ENCODE measurements at regions not wholly inside any gene's neighbourhood (a gene's known extent, or its start where the extent isn't known, plus 50 kb on each side); places are given as distances from the start of the nearest gene placed in this dataset.

GRCh38 chr1:30596470-30596869, 126.9 kb downstream of the MATN1 start:
- Histone ChIP-seq H3K9me3 (ENCODE audit: insufficient read depth, low read depth, low read length) (no peaks in the 10 kb centered on the region), H3K27ac (ENCODE audit: low read depth, low read length) (no peak overlapping the region), H3K4me2 (ENCODE audit: low read length) (no peak overlapping the region), H3K79me2 (ENCODE audit: insufficient read depth, low read length) (no peaks in the 10 kb centered on the region), H3K36me3 (ENCODE audit: insufficient read depth, low read length) (no peaks in the 10 kb centered on the region), H3K4me1 (ENCODE audit: insufficient read depth, low read length) (no peaks in the 10 kb centered on the region), H3K27me3 (ENCODE audit: insufficient read depth, low read length) (peaks cover 2% of the 10 kb centered on the region), H3K9ac (ENCODE audit: low read length) (no peak overlapping the region), H3K4me3 (ENCODE audit: insufficient read depth, low read depth, low read length) (no peak overlapping the region), H2AFZ (ENCODE audit: low read depth, low read length) (no peak overlapping the region), H4K20me1 (ENCODE audit: insufficient read depth, low read length) (no peaks in the 10 kb centered on the region)
- no peaks in the 10 kb centered on the region for H3K4me1 Mint-ChIP-seq (ENCODE audit: low read depth, unreplicated experiment)
- H3K4me3 Mint-ChIP-seq (ENCODE audit: unreplicated experiment) = no peak overlapping the region
- peaks cover 11% of the 10 kb centered on the region for H3K9me3 Mint-ChIP-seq (ENCODE audit: unreplicated experiment)
- H3K27ac Mint-ChIP-seq (ENCODE audit: unreplicated experiment) = no peak overlapping the region
- no peak for DNase-seq (ENCODE audit: low read depth)
- H3K27me3 Mint-ChIP-seq (ENCODE audit: low read depth, unreplicated experiment) = peaks cover 53% of the 10 kb centered on the region
- no peak for FAIRE-seq
- no peaks in the 10 kb centered on the region for H3K36me3 Mint-ChIP-seq (ENCODE audit: low read depth, unreplicated experiment)
- TF ChIP-seq EZH2 (IDR thresholded peaks at IDR 0.05; ENCODE audit: insufficient read depth, low read length) (no peak), CTCF (IDR thresholded peaks at IDR 0.05; ENCODE audit: insufficient read depth, low read depth, low read length) (no peak)

- Histone ChIP-seq H2AFZ (ENCODE audit: low read depth, low read length) (no peak overlapping the region), H3K4me1 (ENCODE audit: insufficient read depth, low read length) (no peaks in the 10 kb centered on the region), H3K4me3 (ENCODE audit: insufficient read depth, low read depth, low read length) (no peak overlapping the region), H3K27me3 (ENCODE audit: insufficient read depth, low read length) (no peaks in the 10 kb centered on the region), H3K27ac (ENCODE audit: low read depth, low read length) (no peak overlapping the region), H3K36me3 (ENCODE audit: insufficient read depth, low read length) (no peaks in the 10 kb centered on the region), H3K79me2 (ENCODE audit: insufficient read depth, low read length) (no peaks in the 10 kb centered on the region), H3K9me3 (ENCODE audit: insufficient read depth, low read depth, low read length) (no peaks in the 10 kb centered on the region), H3K9ac (ENCODE audit: low read length) (no peak overlapping the region), H3K4me2 (ENCODE audit: low read length) (no peak overlapping the region), H4K20me1 (ENCODE audit: insufficient read depth, low read length) (no peaks in the 10 kb centered on the region)
- TF ChIP-seq EZH2 (IDR thresholded peaks at IDR 0.05; ENCODE audit: insufficient read depth, low read length) = no peak
- TF ChIP-seq CTCF (IDR thresholded peaks at IDR 0.05; ENCODE audit: insufficient read depth, low read depth, low read length) = no peak
- DNase-seq (ENCODE audit: low read depth) (no peak), FAIRE-seq (no peak)
- peaks cover 8% of the 10 kb centered on the region for H3K9me3 Mint-ChIP-seq (ENCODE audit: unreplicated experiment)
- H3K4me1 Mint-ChIP-seq (ENCODE audit: low read depth, unreplicated experiment) = no peaks in the 10 kb centered on the region
- peaks cover 30% of the 10 kb centered on the region for H3K27me3 Mint-ChIP-seq (ENCODE audit: low read depth, unreplicated experiment)
- no peaks in the 10 kb centered on the region for H3K36me3 Mint-ChIP-seq (ENCODE audit: low read depth, unreplicated experiment)
- no peak overlapping the region for H3K27ac Mint-ChIP-seq (ENCODE audit: unreplicated experiment)
- no peak overlapping the region for H3K4me3 Mint-ChIP-seq (ENCODE audit: unreplicated experiment)
Measured at GRCh38 chr1:30589083-30589482, 134.3 kb downstream of the MATN1 start.

- no peak overlapping the region for H3K4me3 ChIP-seq (ENCODE audit: insufficient read depth, low read depth, low read length)
- H3K9ac ChIP-seq (ENCODE audit: low read length) = no peak overlapping the region
- Mint-ChIP-seq H3K9me3 (ENCODE audit: unreplicated experiment) (peaks cover 9% of the 10 kb centered on the region), H3K27me3 (ENCODE audit: low read depth, unreplicated experiment) (peaks cover 26% of the 10 kb centered on the region), H3K27ac (ENCODE audit: unreplicated experiment) (no peak overlapping the region), H3K36me3 (ENCODE audit: low read depth, unreplicated experiment) (no peaks in the 10 kb centered on the region), H3K4me3 (ENCODE audit: unreplicated experiment) (no peak overlapping the region), H3K4me1 (ENCODE audit: low read depth, unreplicated experiment) (no peaks in the 10 kb centered on the region)
- H3K4me1 ChIP-seq (ENCODE audit: insufficient read depth, low read length) = no peaks in the 10 kb centered on the region
- DNase-seq (ENCODE audit: low read depth) (no peak), FAIRE-seq (no peak)
- TF ChIP-seq EZH2 (IDR thresholded peaks at IDR 0.05; ENCODE audit: insufficient read depth, low read length) = no peak
- no peak for TF ChIP-seq CTCF (IDR thresholded peaks at IDR 0.05; ENCODE audit: insufficient read depth, low read depth, low read length)
- H3K36me3 ChIP-seq (ENCODE audit: insufficient read depth, low read length) = no peaks in the 10 kb centered on the region
- no peaks in the 10 kb centered on the region for H4K20me1 ChIP-seq (ENCODE audit: insufficient read depth, low read length)
- H2AFZ ChIP-seq (ENCODE audit: low read depth, low read length) = no peak overlapping the region
- H3K27me3 ChIP-seq (ENCODE audit: insufficient read depth, low read length) = no peaks in the 10 kb centered on the region
- H3K9me3 ChIP-seq (ENCODE audit: insufficient read depth, low read depth, low read length) = no peaks in the 10 kb centered on the region
- no peak overlapping the region for H3K4me2 ChIP-seq (ENCODE audit: low read length)
- no peaks in the 10 kb centered on the region for H3K79me2 ChIP-seq (ENCODE audit: insufficient read depth, low read length)
- H3K27ac ChIP-seq (ENCODE audit: low read depth, low read length) = no peak overlapping the region
Measured at GRCh38 chr1:30588311-30589073, 134.9 kb downstream of the MATN1 start.
